HCT116 (cell line): ENCODE measurements at regions not wholly inside any gene's neighbourhood (a gene's known extent, or its start where the extent isn't known, plus 50 kb on each side); places are given as distances from the start of the nearest gene placed in this dataset.

Source experiments
- CEBPB ChIP-seq: IDR thresholded peaks from 2 replicates; pipeline ENCODE4 v1.6.1; 2012; ENCODE audit warnings: low read depth
- CTCF ChIP-seq, 3 experiments: fragments of 200-600 bp in 1 of 3; sonication (generic) in 1 of 3; IDR thresholded peaks in 2 of 3; conservative IDR thresholded peaks in 1 of 3; 2 replicates each; pipeline ENCODE4 v1.5.1; 2012 to 2017; ENCODE audit warnings: low read depth in 2 of 3, low read length in 2 of 3, antibody characterized with exemption in 1 of 3, borderline replicate concordance in 1 of 3, control low read depth in 1 of 3, mild to moderate bottlenecking in 1 of 3, mixed read lengths in 1 of 3, mixed run types in 1 of 3, moderate library complexity in 1 of 3; ENCODE audit not compliant: insufficient read depth in 1 of 3
- EGR1 ChIP-seq: IDR thresholded peaks from 2 replicates; pipeline ENCODE4 v1.6.1; 2012; ENCODE audit warnings: low read depth
- ELF1 ChIP-seq: IDR thresholded peaks from 2 replicates; pipeline ENCODE4 v1.6.1; 2012; ENCODE audit warnings: low read depth, borderline replicate concordance
- EZH2 ChIP-seq: fragments of 200-600 bp; sonication (generic); IDR thresholded peaks from 2 replicates; pipeline ENCODE4 v1.6.1; 2017; ENCODE audit warnings: antibody characterized with exemption, mixed run types
- EZH2phosphoT487 ChIP-seq: fragments of 200-600 bp; IDR thresholded peaks from 2 replicates; pipeline ENCODE4 v1.6.1; 2018; ENCODE audit warnings: antibody characterized with exemption, borderline replicate concordance
- POLR2A ChIP-seq: IDR thresholded peaks from 2 replicates; pipeline ENCODE4 v1.7.0; 2011; ENCODE audit warnings: borderline replicate concordance; ENCODE audit not compliant: insufficient read depth, insufficient read length; ENCODE audit errors: extremely low read depth
- RAD21 ChIP-seq: IDR thresholded peaks from 2 replicates; pipeline ENCODE4 v1.6.1; 2012; ENCODE audit warnings: low read depth, mild to moderate bottlenecking
- REST ChIP-seq: IDR thresholded peaks from 2 replicates; pipeline ENCODE4 v1.6.1; 2012; ENCODE audit warnings: low read depth
- YY1 ChIP-seq: IDR thresholded peaks from 2 replicates; pipeline ENCODE4 v1.6.1; 2011; ENCODE audit warnings: low read length, low read depth, moderate library complexity, mild to moderate bottlenecking; ENCODE audit not compliant: insufficient replicate concordance; ENCODE audit errors: extremely low read depth

GRCh38 chr3:104088738-104089137, 1278.0 kb upstream of the ALCAM start:
- TF ChIP-seq CTCF (IDR thresholded peaks at IDR 0.05 in 2 of 3, conservative IDR thresholded peaks at IDR 0.05 in 1 of 3; ENCODE audit: borderline replicate concordance in 1 of 3, insufficient read depth in 1 of 3, low read depth in 2 of 3, low read length in 2 of 3), result no peak
- no peak for TF ChIP-seq ELF1
- no peak for TF ChIP-seq POLR2A
- TF ChIP-seq RAD21, result no peak
- TF ChIP-seq EZH2, result no peak
- TF ChIP-seq EGR1, result no peak
- no peak for TF ChIP-seq YY1
- no peak for TF ChIP-seq REST
- TF ChIP-seq CEBPB, result no peak
- no peak for TF ChIP-seq EZH2phosphoT487
